ENCODE measurements at regions not wholly inside any gene's neighbourhood (a gene's known extent, or its start where the extent isn't known, plus 50 kb on each side); places are given as distances from the start of the nearest gene placed in this dataset.

DNA sequence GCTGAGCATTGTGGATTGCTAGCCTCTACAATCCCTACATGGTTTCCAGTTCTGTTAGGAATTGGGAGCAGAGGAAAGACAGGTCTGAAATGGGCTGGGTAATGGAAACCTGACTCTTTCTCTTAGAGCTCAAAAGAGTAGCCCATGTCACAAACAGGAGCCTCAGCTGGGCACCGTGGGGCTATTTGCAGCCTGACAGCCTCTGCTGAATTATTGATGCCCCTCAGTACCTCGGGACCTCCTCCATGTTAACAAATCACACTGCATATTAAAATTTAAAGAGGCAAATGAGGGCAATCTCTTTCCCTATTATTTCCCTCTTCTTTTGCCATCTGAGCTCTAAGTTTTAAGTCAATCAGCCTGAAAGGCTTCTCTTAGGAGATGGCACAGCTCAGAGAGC lies 157.1 kb downstream of the TSEN15 start:
- H4K20me1 ChIP-seq (ENCODE audit: control insufficient read depth, insufficient read depth) = no peaks in the 10 kb centered on the region
- TF ChIP-seq, protein P1, sequence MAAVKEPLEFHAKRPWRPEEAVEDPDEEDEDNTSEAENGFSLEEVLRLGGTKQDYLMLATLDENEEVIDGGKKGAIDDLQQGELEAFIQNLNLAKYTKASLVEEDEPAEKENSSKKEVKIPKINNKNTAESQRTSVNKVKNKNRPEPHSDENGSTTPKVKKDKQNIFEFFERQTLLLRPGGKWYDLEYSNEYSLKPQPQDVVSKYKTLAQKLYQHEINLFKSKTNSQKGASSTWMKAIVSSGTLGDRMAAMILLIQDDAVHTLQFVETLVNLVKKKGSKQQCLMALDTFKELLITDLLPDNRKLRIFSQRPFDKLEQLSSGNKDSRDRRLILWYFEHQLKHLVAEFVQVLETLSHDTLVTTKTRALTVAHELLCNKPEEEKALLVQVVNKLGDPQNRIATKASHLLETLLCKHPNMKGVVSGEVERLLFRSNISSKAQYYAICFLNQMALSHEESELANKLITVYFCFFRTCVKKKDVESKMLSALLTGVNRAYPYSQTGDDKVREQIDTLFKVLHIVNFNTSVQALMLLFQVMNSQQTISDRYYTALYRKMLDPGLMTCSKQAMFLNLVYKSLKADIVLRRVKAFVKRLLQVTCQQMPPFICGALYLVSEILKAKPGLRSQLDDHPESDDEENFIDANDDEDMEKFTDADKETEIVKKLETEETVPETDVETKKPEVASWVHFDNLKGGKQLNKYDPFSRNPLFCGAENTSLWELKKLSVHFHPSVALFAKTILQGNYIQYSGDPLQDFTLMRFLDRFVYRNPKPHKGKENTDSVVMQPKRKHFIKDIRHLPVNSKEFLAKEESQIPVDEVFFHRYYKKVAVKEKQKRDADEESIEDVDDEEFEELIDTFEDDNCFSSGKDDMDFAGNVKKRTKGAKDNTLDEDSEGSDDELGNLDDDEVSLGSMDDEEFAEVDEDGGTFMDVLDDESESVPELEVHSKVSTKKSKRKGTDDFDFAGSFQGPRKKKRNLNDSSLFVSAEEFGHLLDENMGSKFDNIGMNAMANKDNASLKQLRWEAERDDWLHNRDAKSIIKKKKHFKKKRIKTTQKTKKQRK (IDR thresholded peaks at IDR 0.05; ENCODE audit: low read depth, low read length) = no peak
- no peak for TF ChIP-seq IRF4 (IDR thresholded peaks at IDR 0.05; ENCODE audit: low read depth, low read length)
- no peak for TF ChIP-seq RB1 (IDR thresholded peaks at IDR 0.05; ENCODE audit: borderline replicate concordance)
- TF ChIP-seq PRDM15 (CRISPR knock-in tag; IDR thresholded peaks at IDR 0.05) = no peak
- TF ChIP-seq RAD51 (IDR thresholded peaks at IDR 0.05) = no peak
- no peak for TF ChIP-seq ZBTB33 (IDR thresholded peaks at IDR 0.05)
- TF ChIP-seq, protein P2, sequence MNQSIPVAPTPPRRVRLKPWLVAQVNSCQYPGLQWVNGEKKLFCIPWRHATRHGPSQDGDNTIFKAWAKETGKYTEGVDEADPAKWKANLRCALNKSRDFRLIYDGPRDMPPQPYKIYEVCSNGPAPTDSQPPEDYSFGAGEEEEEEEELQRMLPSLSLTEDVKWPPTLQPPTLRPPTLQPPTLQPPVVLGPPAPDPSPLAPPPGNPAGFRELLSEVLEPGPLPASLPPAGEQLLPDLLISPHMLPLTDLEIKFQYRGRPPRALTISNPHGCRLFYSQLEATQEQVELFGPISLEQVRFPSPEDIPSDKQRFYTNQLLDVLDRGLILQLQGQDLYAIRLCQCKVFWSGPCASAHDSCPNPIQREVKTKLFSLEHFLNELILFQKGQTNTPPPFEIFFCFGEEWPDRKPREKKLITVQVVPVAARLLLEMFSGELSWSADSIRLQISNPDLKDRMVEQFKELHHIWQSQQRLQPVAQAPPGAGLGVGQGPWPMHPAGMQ (IDR thresholded peaks at IDR 0.05; ENCODE audit: borderline replicate concordance) = no peak
- no peak for TF ChIP-seq ESRRA (IDR thresholded peaks at IDR 0.05; ENCODE audit: low read length)
- TF ChIP-seq KLF5 (IDR thresholded peaks at IDR 0.05; ENCODE audit: partially characterized antibody) = no peak
- TF ChIP-seq CBFB (IDR thresholded peaks at IDR 0.05; ENCODE audit: low read depth) = no peak
- TF ChIP-seq SMAD1 (IDR thresholded peaks at IDR 0.05; ENCODE audit: low read depth, partially characterized antibody) = no peak
- no peak for TF ChIP-seq RUNX3 (IDR thresholded peaks at IDR 0.05; ENCODE audit: low read length)
- no peak for TF ChIP-seq CHD1 (IDR thresholded peaks at IDR 0.05; ENCODE audit: low read depth, low read length)
- no peak for TF ChIP-seq FOXM1 (IDR thresholded peaks at IDR 0.05; ENCODE audit: low read depth, low read length)
- no peaks in the 10 kb centered on the region for H3K79me2 ChIP-seq (ENCODE audit: control insufficient read depth, insufficient read depth, low read length)
- H3K36me3 ChIP-seq (ENCODE audit: control insufficient read depth in 2 of 2, insufficient read depth in 2 of 2, low read length in 1 of 2) = no peaks in the 10 kb centered on the region
- no peak overlapping the region for H2AFZ ChIP-seq (ENCODE audit: control insufficient read depth, low read depth, low read length)
- no peaks in the 10 kb centered on the region for H3K9me3 ChIP-seq (replicated peaks; ENCODE audit: control insufficient read depth, insufficient read depth, low read length)
- CTCF ChIA-PET = interaction anchor here (1.2 kb wide), 1 partner anchor 12 kb away, joined by 3 read pairs; no protein-coding TSS in a partner anchor
- no TSS peak for BruUV-seq (replicated peaks)
- H3K27me3 ChIP-seq (replicated peaks in 1 of 2; ENCODE audit: control insufficient read depth in 2 of 2, insufficient read depth in 2 of 2, low read length in 1 of 2) = peaks cover 0 to 6% of the 10 kb centered on the region in 2 experiments; a peak in 1 of 4 replicates
- H3K4me2 ChIP-seq (ENCODE audit: control insufficient read depth, insufficient read depth) = no peak overlapping the region
- SMC1A ChIA-PET (ENCODE audit: uncharacterized antibody, unreplicated experiment) = interaction anchor here (1.0 kb wide), 1 partner anchor 42 kb away, joined by 3 read pairs; no protein-coding TSS in a partner anchor
- no peak overlapping the region for H3K9ac ChIP-seq (ENCODE audit: control insufficient read depth, insufficient read depth, low read length)
- no peak overlapping the region for H3K27ac ChIP-seq (ENCODE audit: control insufficient read depth, insufficient read depth)
- DNase-seq (ENCODE audit: low read depth, low spot score) = no peak
- H3K4me1 ChIP-seq (ENCODE audit: control insufficient read depth, insufficient read depth, low read length) = peaks cover 6% of the 10 kb centered on the region
- 6% methylated on average over 2 of the region's 2 CpGs for WGBS (ENCODE audit: insufficient coverage, insufficient replicate concordance, low lambda C conversion rate, missing lambda C conversion rate)
- RAD21 ChIA-PET (ENCODE audit: unreplicated experiment) = no interaction called here
- FAIRE-seq = no peak
- intact Hi-C loops (cut with micrococcal nuclease; ENCODE audit: unreplicated experiment) (no loop called here), in situ Hi-C loops (cut with MboI) (no loop called here)
- no peak for ATAC-seq
- POLR2A ChIA-PET = no interaction called here
- H3K4me3 ChIP-seq = no peak overlapping the region

Measured in GM12878 (cell line).